Spleen (tissue), 11 donors: ENCODE measurements at regions not wholly inside any gene's neighbourhood (a gene's known extent, or its start where the extent isn't known, plus 50 kb on each side); places are given as distances from the start of the nearest gene placed in this dataset.

Experiments used
- DNase-seq: peaks from one replicate; pipeline ENCODE4 v3.0.0-alpha.2; 2020
- H3K27ac ChIP-seq, 8 donors: fragments of 200-600 bp; sonication (generic) in 7 of 8; 1 replicate in 4 of 8; 2 replicates in 4 of 8; pipeline versions ENCODE4 v1.5.0 to v1.8.0; 2016 to 2021; ENCODE audit warnings: inconsistent platforms in 4 of 8, mild to moderate bottlenecking in 4 of 8, moderate library complexity in 1 of 8
- H3K27me3 ChIP-seq, 7 donors: fragments of 200-600 bp; sonication (generic) in 6 of 7; replicated peaks in 1 of 7; 1 replicate in 4 of 7; 2 replicates in 3 of 7; pipeline versions ENCODE4 v1.5.0 to v1.8.0; 2016 to 2021; ENCODE audit warnings: inconsistent platforms in 3 of 7, mild to moderate bottlenecking in 1 of 7
- H3K36me3 ChIP-seq, 6 donors: fragments of 200-600 bp; sonication (generic) in 5 of 6; 1 replicate in 4 of 6; 2 replicates in 2 of 6; pipeline versions ENCODE4 v1.5.0 to v1.8.0; 2016 to 2021; ENCODE audit warnings: inconsistent platforms in 2 of 6
- H3K4me1 ChIP-seq, 6 donors: fragments of 200-600 bp; sonication (generic) in 5 of 6; 1 replicate in 3 of 6; 2 replicates in 3 of 6; pipeline versions ENCODE4 v1.5.0 to v1.8.0; 2016 to 2021; ENCODE audit warnings: inconsistent platforms in 3 of 6
- H3K4me3 ChIP-seq, 8 donors: fragments of 200-600 bp; sonication (generic) in 7 of 8; 1 replicate in 4 of 8; 2 replicates in 4 of 8; pipeline versions ENCODE4 v1.5.0 to v1.8.0; 2016 to 2021; ENCODE audit warnings: inconsistent platforms in 4 of 8, mild to moderate bottlenecking in 4 of 8, moderate library complexity in 2 of 8
- H3K9me3 ChIP-seq, 8 donors: fragments of 200-600 bp; sonication (generic) in 7 of 8; 1 replicate in 4 of 8; 2 replicates in 4 of 8; pipeline versions ENCODE4 v1.5.0 to v1.8.0; 2016 to 2021; ENCODE audit warnings: inconsistent platforms in 4 of 8
- CTCF ChIP-seq, 11 experiments: fragments of 200-600 bp in 7 of 11; fragments of 450-650 bp in 4 of 11; sonication (generic) in 4 of 11; IDR thresholded peaks in 8 of 11; conservative IDR thresholded peaks in 3 of 11; 1 replicate in 7 of 11; 2 replicates in 4 of 11; pipeline versions ENCODE4 v1.4.0 to v1.8.0; 2016 to 2021; ENCODE audit warnings: antibody characterized with exemption in 11 of 11, inconsistent platforms in 4 of 11, mild to moderate bottlenecking in 1 of 11
- POLR2A ChIP-seq, 3 donors: fragments of 450-650 bp; IDR thresholded peaks; one replicate each; pipeline ENCODE4 v1.5.1; 2017; ENCODE audit warnings: antibody characterized with exemption in 3 of 3, mild to moderate bottlenecking in 1 of 3
- POLR2AphosphoS5 ChIP-seq, 3 donors: sonication (generic); formaldehyde crosslinking; IDR thresholded peaks; one replicate each; pipeline ENCODE4 v1.5.1; 2017; ENCODE audit warnings: antibody characterized with exemption in 3 of 3
- WGBS, 5 donors: extraction: QIAGEN DNeasy Blood & Tissue Kit in 3 of 5; methylation state at CpG; one replicate each; pipeline versions ENCODE4 v1.1.5 to v1.1.7; 2013 to 2018; 5-methylcytosine and 5-hydroxymethylcytosine counted together
- intact Hi-C: fragments of 100-400 bp; cut with DNase I; formaldehyde crosslinking; loops from one replicate; pipeline ENCODE4 v1.15.0; 2023; ENCODE audit warnings: low total_unique reads
- donor health status: healthy with polysubstance abuse.
- donor health status: DM: no; HTN: no; CAD: no; lungs with moderate emphysema.
- donor health status: DM: no; HTN: no; CAD: no.
- donor health status: Bipolar disorder and iron deficiency.
- donor health status: healthy.
- donor health status: DM: no; HTN: no; CAD: no.
- donor health status: DM: yes; HTN: yes; CAD: no.

GRCh38 chr5:133669472-133669871 lies 57.1 kb upstream of the FSTL4 start:
- 87 to 92% (median 90%) methylated on average over 6 of the region's 6 CpGs for WGBS, 5 donors

GRCh38 chr5:133668458-133668857 lies 56.1 kb upstream of the FSTL4 start:
- no peak overlapping the region for H3K4me3 ChIP-seq
- H3K9me3 ChIP-seq, result peaks cover 0 to 15% (median 2%) of the 10 kb centered on the region in 8 donors
- peaks cover 0 to 33% (median 0%) of the 10 kb centered on the region in 7 donors for H3K27me3 ChIP-seq
- TF ChIP-seq POLR2AphosphoS5 (IDR thresholded peaks at IDR 0.05) (no peak), POLR2A (IDR thresholded peaks at IDR 0.05) (no peak), CTCF (IDR thresholded peaks at IDR 0.05 in 8 of 11, conservative IDR thresholded peaks at IDR 0.05 in 3 of 11) (no peak)
- no peaks in the 10 kb centered on the region for H3K4me1 ChIP-seq
- no peaks in the 10 kb centered on the region for H3K36me3 ChIP-seq
- no peak overlapping the region for H3K27ac ChIP-seq
- intact Hi-C loops, result no loop called here
- WGBS, 5 donors, result 80 to 95% (median 90%) methylated on average over 5 of the region's 5 CpGs
- DNase-seq, result no peak

More at GRCh38 chr5:133669472-133669871, 57.1 kb upstream of the FSTL4 start:
- no peaks in the 10 kb centered on the region for H3K4me1 ChIP-seq
- TF ChIP-seq CTCF (IDR thresholded peaks at IDR 0.05 in 8 of 11, conservative IDR thresholded peaks at IDR 0.05 in 3 of 11), result no peak
- H3K36me3 ChIP-seq, result no peaks in the 10 kb centered on the region
- DNase-seq, result no peak
- intact Hi-C loops, result no loop called here
- peaks cover 0 to 15% (median 2%) of the 10 kb centered on the region in 8 donors for H3K9me3 ChIP-seq
- H3K27ac ChIP-seq, result no peak overlapping the region
- peaks cover 0 to 33% (median 0%) of the 10 kb centered on the region in 7 donors for H3K27me3 ChIP-seq
- H3K4me3 ChIP-seq, result no peak overlapping the region

- WGBS, 5 donors, result 34 to 64% (median 50%) methylated on average over 1 of the region's 1 CpG
- Histone ChIP-seq H3K27me3 (peaks cover 0 to 27% (median 0%) of the 10 kb centered on the region in 7 donors), H3K4me3 (no peak overlapping the region), H3K9me3 (peaks cover 0 to 15% (median 2%) of the 10 kb centered on the region in 8 donors), H3K36me3 (no peaks in the 10 kb centered on the region), H3K27ac (no peak overlapping the region), H3K4me1 (no peaks in the 10 kb centered on the region)
- intact Hi-C loops, result no loop called here
- TF ChIP-seq POLR2A (IDR thresholded peaks at IDR 0.05) (no peak), CTCF (IDR thresholded peaks at IDR 0.05 in 8 of 11, conservative IDR thresholded peaks at IDR 0.05 in 3 of 11) (no peak), POLR2AphosphoS5 (IDR thresholded peaks at IDR 0.05) (no peak)
- DNase-seq, result no peak
Measured at GRCh38 chr5:133667217-133667616, 54.9 kb upstream of the FSTL4 start.

GRCh38 chr5:133665571-133665970 lies 53.2 kb upstream of the FSTL4 start:
- H3K36me3 ChIP-seq, result no peaks in the 10 kb centered on the region
- H3K4me1 ChIP-seq, result no peaks in the 10 kb centered on the region
- intact Hi-C loops, result no loop called here
- no peak for DNase-seq
- no peak overlapping the region for H3K27ac ChIP-seq
- H3K27me3 ChIP-seq, result peaks cover 0 to 23% (median 0%) of the 10 kb centered on the region in 7 donors
- peaks cover 0 to 3% (median 0%) of the 10 kb centered on the region in 8 donors for H3K9me3 ChIP-seq
- TF ChIP-seq POLR2A (IDR thresholded peaks at IDR 0.05) (no peak), POLR2AphosphoS5 (IDR thresholded peaks at IDR 0.05) (no peak), CTCF (IDR thresholded peaks at IDR 0.05 in 8 of 11, conservative IDR thresholded peaks at IDR 0.05 in 3 of 11) (no peak)
- WGBS, 5 donors, result 53 to 89% (median 87%) methylated on average over 3 of the region's 3 CpGs
- H3K4me3 ChIP-seq, result no peak overlapping the region
